GM12892 (cell line): ENCODE measurements at regions not wholly inside any gene's neighbourhood (a gene's known extent, or its start where the extent isn't known, plus 50 kb on each side); places are given as distances from the start of the nearest gene placed in this dataset.

ENCODE experiments used
- DNase-seq: peaks from one replicate; pipeline ENCODE4 v3.0.0; 2011; ENCODE audit not compliant: insufficient read length
- FAIRE-seq: peaks from 2 replicates; lab custom pipeline; 2011; peaks lifted over from hg19 to GRCh38; lab: Jason Lieb, UNC
- POLR2A ChIP-seq: IDR thresholded peaks from 2 replicates; pipeline ENCODE4 v1.6.1; 2011; ENCODE audit warnings: low read depth, low read length, control low read depth
- POLR2AphosphoS5 ChIP-seq: IDR thresholded peaks from 2 replicates; pipeline ENCODE4 v1.6.1; 2011; ENCODE audit warnings: low read depth, low read length, control low read depth
- TAF1 ChIP-seq: IDR thresholded peaks from 2 replicates; pipeline ENCODE4 v1.6.1; 2011; ENCODE audit warnings: low read depth, mild to moderate bottlenecking, control low read depth, low read length, borderline replicate concordance

- DNase-seq (no peak), FAIRE-seq (no peak)
- TF ChIP-seq TAF1, result no peak
- no peak for TF ChIP-seq POLR2AphosphoS5
- no peak for TF ChIP-seq POLR2A
These were observed 926.6 kb upstream of the AUTS2 start for GRCh38 chr7:68671671-68672070.

- TF ChIP-seq POLR2A, result no peak
- TF ChIP-seq POLR2AphosphoS5, result no peak
- no peak for TF ChIP-seq TAF1
- FAIRE-seq (no peak), DNase-seq (no peak)
These were observed 923.4 kb upstream of the AUTS2 start for GRCh38 chr7:68674826-68675225.

- TF ChIP-seq POLR2AphosphoS5 (no peak), TAF1 (no peak), POLR2A (no peak)
- DNase-seq, result no peak
- FAIRE-seq, result no peak
These were observed 921.3 kb upstream of the AUTS2 start for GRCh38 chr7:68676813-68677535.

- no peak for FAIRE-seq
- no peak for DNase-seq
- TF ChIP-seq TAF1 (no peak), POLR2AphosphoS5 (no peak), POLR2A (no peak)
These were observed 920.1 kb upstream of the AUTS2 start for GRCh38 chr7:68678196-68678595.

- FAIRE-seq, result no peak
- DNase-seq, result no peak
- TF ChIP-seq POLR2AphosphoS5 (no peak), POLR2A (no peak), TAF1 (no peak)
These were observed 918.6 kb upstream of the AUTS2 start for GRCh38 chr7:68679459-68680234.

GRCh38 chr7:68680235-68680872 lies 917.9 kb upstream of the AUTS2 start:
- FAIRE-seq (no peak), DNase-seq (no peak)
- no peak for TF ChIP-seq TAF1
- TF ChIP-seq POLR2AphosphoS5, result no peak
- TF ChIP-seq POLR2A, result no peak

GRCh38 chr7:68682910-68683309 lies 915.4 kb upstream of the AUTS2 start:
- DNase-seq (no peak), FAIRE-seq (no peak)
- TF ChIP-seq POLR2AphosphoS5, result no peak
- TF ChIP-seq TAF1, result no peak
- TF ChIP-seq POLR2A, result no peak

- TF ChIP-seq POLR2A, result no peak
- no peak for TF ChIP-seq TAF1
- no peak for TF ChIP-seq POLR2AphosphoS5
- DNase-seq (no peak), FAIRE-seq (no peak)
These were observed 913.9 kb upstream of the AUTS2 start for GRCh38 chr7:68684246-68684839.

- FAIRE-seq, result no peak
- DNase-seq, result no peak
- TF ChIP-seq POLR2AphosphoS5 (no peak), POLR2A (no peak)
These were observed 913.3 kb upstream of the AUTS2 start for GRCh38 chr7:68684996-68685395.

- TF ChIP-seq TAF1 (no peak), POLR2AphosphoS5 (no peak), POLR2A (no peak)
- DNase-seq, result no peak
- no peak for FAIRE-seq
These were observed 909.7 kb upstream of the AUTS2 start for GRCh38 chr7:68688416-68689086.

GRCh38 chr7:68689087-68689433 lies 909.2 kb upstream of the AUTS2 start:
- FAIRE-seq (no peak), DNase-seq (no peak)
- TF ChIP-seq POLR2A (no peak), TAF1 (no peak), POLR2AphosphoS5 (no peak)
